ENCODE measurements at regions not wholly inside any gene's neighbourhood (a gene's known extent, or its start where the extent isn't known, plus 50 kb on each side); places are given as distances from the start of the nearest gene placed in this dataset.

DNA sequence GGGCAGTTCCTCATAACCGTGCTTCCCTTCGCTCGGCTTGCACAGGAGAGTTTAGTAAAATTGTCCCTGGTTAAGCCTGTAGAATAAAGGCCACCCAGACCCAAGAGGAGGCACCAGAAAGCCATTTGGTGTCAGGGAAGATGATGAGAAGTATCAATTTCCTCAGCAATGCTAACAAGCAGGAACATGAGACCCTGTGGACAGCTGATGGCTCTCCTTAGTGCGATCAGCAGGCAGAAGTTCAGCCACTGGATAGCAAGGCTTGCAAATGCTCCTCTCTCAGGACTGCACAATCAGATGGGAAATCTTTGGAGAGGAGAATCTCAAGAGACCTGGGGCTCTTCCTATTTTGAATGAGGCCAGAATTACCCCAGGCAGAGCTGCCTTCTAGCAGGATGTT is 261.1 kb upstream of the DYNLRB2 start:
- no peak overlapping the region for H2AFZ ChIP-seq
- POLR2A ChIA-PET (ENCODE audit: unreplicated experiment), result no interaction called here
- H3K4me2 ChIP-seq, result no peak overlapping the region
- no peaks in the 10 kb centered on the region for H4K20me1 ChIP-seq (ENCODE audit: insufficient read depth)
- TF ChIP-seq EZH2 (IDR thresholded peaks at IDR 0.05; ENCODE audit: low read depth), result no peak
- BruUV-seq (replicated peaks), result no TSS peak
- no peaks in the 10 kb centered on the region; the same call in 1 of the 2 replicates for H3K9me3 ChIP-seq (ENCODE audit: insufficient read depth, low read depth)
- no peaks in the 10 kb centered on the region for H3K27me3 ChIP-seq (ENCODE audit: insufficient read depth, low read depth)
- H3K36me3 ChIP-seq (ENCODE audit: low read depth), result no peaks in the 10 kb centered on the region
- CTCF ChIA-PET, result no interaction called here
- no peaks in the 10 kb centered on the region for H3K4me1 ChIP-seq (replicated peaks; ENCODE audit: insufficient read depth)
- no peak overlapping the region for H3K27ac ChIP-seq
- H3F3A ChIP-seq (ENCODE audit: insufficient read depth, low read depth), result no peaks in the 10 kb centered on the region
- H3K9me2 ChIP-seq (ENCODE audit: insufficient read depth), result no peaks in the 10 kb centered on the region
- intact Hi-C loops (cut with micrococcal nuclease; ENCODE audit: unreplicated experiment), result no loop called here
- DNase-seq, result no peak
- H3K79me2 ChIP-seq (ENCODE audit: low read depth), result no peaks in the 10 kb centered on the region
- no peak overlapping the region for H3K4me3 ChIP-seq

DNA sequence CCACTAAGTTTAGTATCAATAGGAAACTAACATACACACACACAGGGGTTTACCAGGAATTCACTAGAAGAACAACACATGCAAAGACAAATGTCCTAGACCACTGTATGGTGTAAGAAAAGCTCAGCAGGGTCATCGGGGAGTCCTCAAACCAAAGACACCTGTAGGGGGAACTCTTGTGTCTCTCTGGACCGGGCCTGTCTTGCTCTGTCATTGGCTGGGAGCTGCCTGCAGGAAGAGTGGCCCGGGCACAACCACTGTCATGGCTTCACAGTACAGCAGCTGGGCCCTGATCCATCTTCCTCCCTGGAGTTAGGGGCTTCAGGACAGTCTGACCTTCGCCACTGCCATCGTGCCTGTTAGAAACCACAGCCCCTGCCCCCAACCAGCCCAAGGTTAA is 263.6 kb upstream of the DYNLRB2 start:
- peaks cover 2% of the 10 kb centered on the region; the same call in 1 of the 2 replicates for H3K27me3 ChIP-seq (ENCODE audit: insufficient read depth, low read depth)
- H3K79me2 ChIP-seq (ENCODE audit: low read depth), result no peaks in the 10 kb centered on the region
- ChIA-PET CTCF (no interaction called here), POLR2A (ENCODE audit: unreplicated experiment) (no interaction called here)
- no peaks in the 10 kb centered on the region; the same call in 1 of the 2 replicates for H3K9me3 ChIP-seq (ENCODE audit: insufficient read depth, low read depth)
- no peaks in the 10 kb centered on the region for H3K9me2 ChIP-seq (ENCODE audit: insufficient read depth)
- no peak overlapping the region for H3K27ac ChIP-seq
- no peaks in the 10 kb centered on the region for H4K20me1 ChIP-seq (ENCODE audit: insufficient read depth)
- TF ChIP-seq CTCF (conservative IDR thresholded peaks at IDR 0.05) (no peak), EZH2 (IDR thresholded peaks at IDR 0.05; ENCODE audit: low read depth) (no peak)
- BruUV-seq (replicated peaks), result no TSS peak
- intact Hi-C loops (cut with micrococcal nuclease; ENCODE audit: unreplicated experiment), result no loop called here
- H3F3A ChIP-seq (ENCODE audit: insufficient read depth, low read depth), result no peaks in the 10 kb centered on the region
- no peaks in the 10 kb centered on the region for H3K4me1 ChIP-seq (replicated peaks; ENCODE audit: insufficient read depth)
- H3K4me2 ChIP-seq, result no peak overlapping the region
- no peak overlapping the region for H2AFZ ChIP-seq
- H3K36me3 ChIP-seq (ENCODE audit: low read depth), result no peaks in the 10 kb centered on the region
- DNase-seq, result no peak
- H3K4me3 ChIP-seq, result no peak overlapping the region

DNA sequence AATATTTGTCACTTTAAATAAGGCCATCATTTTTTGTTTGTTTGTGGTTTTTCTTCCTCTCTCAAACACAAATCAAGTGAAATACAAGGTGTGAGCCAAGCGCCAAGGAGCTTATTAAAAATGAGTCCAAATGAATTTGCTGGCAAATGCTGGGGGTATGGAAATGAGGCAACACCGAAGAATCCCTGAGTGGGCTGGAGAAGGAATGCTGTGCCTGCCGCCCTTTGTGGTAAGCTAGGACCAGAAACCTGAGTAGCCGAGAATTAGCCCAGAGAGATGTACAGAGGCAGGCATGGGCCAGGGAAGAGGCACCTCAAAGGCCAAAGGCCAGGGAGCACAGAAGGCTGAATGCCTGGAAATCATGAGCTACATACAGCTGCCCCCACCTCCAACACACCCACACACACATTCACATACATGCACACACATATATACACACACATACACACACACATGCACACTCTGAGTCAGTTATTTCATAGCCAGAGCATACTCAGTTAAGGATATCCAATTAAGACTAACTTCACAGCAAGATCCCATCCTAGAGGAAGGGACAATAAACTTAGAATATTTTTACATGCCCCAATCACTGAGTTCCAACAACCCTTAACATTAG is 266.1 kb upstream of the DYNLRB2 start:
- Histone ChIP-seq H3K36me3 (ENCODE audit: low read depth) (no peaks in the 10 kb centered on the region), H2AFZ (no peak overlapping the region), H3K4me1 (replicated peaks; ENCODE audit: insufficient read depth) (no peaks in the 10 kb centered on the region), H3K27me3 (ENCODE audit: insufficient read depth, low read depth) (peaks cover 9% of the 10 kb centered on the region), H3K27ac (no peak overlapping the region), H3K4me3 (no peak overlapping the region), H3F3A (ENCODE audit: insufficient read depth, low read depth) (no peaks in the 10 kb centered on the region), H3K9me3 (ENCODE audit: insufficient read depth, low read depth) (no peaks in the 10 kb centered on the region), H3K9me2 (ENCODE audit: insufficient read depth) (no peaks in the 10 kb centered on the region), H4K20me1 (ENCODE audit: insufficient read depth) (no peaks in the 10 kb centered on the region), H3K4me2 (no peak overlapping the region), H3K79me2 (ENCODE audit: low read depth) (no peaks in the 10 kb centered on the region)
- BruUV-seq (replicated peaks), result no TSS peak
- DNase-seq, result no peak
- ChIA-PET CTCF (no interaction called here), POLR2A (ENCODE audit: unreplicated experiment) (no interaction called here)
- intact Hi-C loops (cut with micrococcal nuclease; ENCODE audit: unreplicated experiment), result no loop called here
- TF ChIP-seq CTCF (conservative IDR thresholded peaks at IDR 0.05) (no peak), EZH2 (IDR thresholded peaks at IDR 0.05; ENCODE audit: low read depth) (no peak)

Measured in PC-9 (cell line).